CD8-positive, alpha-beta memory T cell (primary cell): ENCODE measurements at regions not wholly inside any gene's neighbourhood (a gene's known extent, or its start where the extent isn't known, plus 50 kb on each side); places are given as distances from the start of the nearest gene placed in this dataset.
"Not testable (repeated sequence)": the region's sequence is repeated elsewhere in the genome, so short reads cannot be mapped to it uniquely, and the experiment has no call there.

Experiments
- CTCF ChIA-PET: fragments of 350-600 bp; sonication (Branson Sonifier 250); formaldehyde crosslinking; loops from one replicate; lab custom pipeline; 2021; ENCODE audit warnings: antibody characterized with exemption; lab: Charles Lee
- POLR2A ChIA-PET: fragments of 350-600 bp; sonication (Branson Sonifier 250); formaldehyde crosslinking; loops from one replicate; lab custom pipeline; 2021; ENCODE audit warnings: antibody characterized with exemption; lab: Charles Lee
- DNase-seq, 5 donors: peaks; one replicate each; pipeline versions ENCODE4 v3.0.0 to v3.0.0-alpha.2; 2020 to 2022; ENCODE audit warnings: mixed read lengths in 1 of 5
- H3K27ac ChIP-seq: one replicate; pipeline ENCODE4 v1.7.0; 2013; ENCODE audit warnings: low read depth, mild to moderate bottlenecking, low read length, moderate library complexity
- H3K27me3 ChIP-seq: 2 replicates; pipeline ENCODE4 v1.7.0; 2013; ENCODE audit warnings: low read length, mild to moderate bottlenecking; ENCODE audit not compliant: insufficient read depth, poor library complexity, severe bottlenecking
- H3K36me3 ChIP-seq: 2 replicates; pipeline ENCODE4 v1.7.0; 2013; ENCODE audit warnings: mild to moderate bottlenecking, low read length, moderate library complexity; ENCODE audit not compliant: insufficient read depth
- H3K4me1 ChIP-seq: 2 replicates; pipeline ENCODE4 v1.7.0; 2013; ENCODE audit warnings: mild to moderate bottlenecking, low read length, moderate library complexity; ENCODE audit not compliant: insufficient read depth
- H3K4me3 ChIP-seq: 2 replicates; pipeline ENCODE4 v1.7.0; 2013; ENCODE audit warnings: mild to moderate bottlenecking, low read length
- H3K9me3 ChIP-seq: 2 replicates; pipeline ENCODE4 v1.7.0; 2013; ENCODE audit warnings: mild to moderate bottlenecking, low read length
- H3K27ac Mint-ChIP-seq, 8 donors: one replicate each; pipeline ENCODE4 v1.8.0; 2020 to 2021; ENCODE audit warnings: mixed read lengths in 8 of 8, mild to moderate bottlenecking in 6 of 8, inconsistent platforms in 3 of 8, moderate library complexity in 3 of 8
- H3K27me3 Mint-ChIP-seq, 2 donors: one replicate each; pipeline ENCODE4 v1.8.0; 2020 to 2021; ENCODE audit warnings: mixed read lengths in 2 of 2, mild to moderate bottlenecking in 1 of 2, moderate library complexity in 1 of 2
- H3K36me3 Mint-ChIP-seq, 3 donors: one replicate each; pipeline ENCODE4 v1.8.0; 2020 to 2021; ENCODE audit warnings: mixed read lengths in 3 of 3, inconsistent platforms in 1 of 3, mild to moderate bottlenecking in 1 of 3
- H3K4me1 Mint-ChIP-seq, 3 donors: one replicate each; pipeline ENCODE4 v1.8.0; 2020 to 2021; ENCODE audit warnings: mixed read lengths in 3 of 3, inconsistent platforms in 1 of 3, mild to moderate bottlenecking in 1 of 3
- H3K4me3 Mint-ChIP-seq, 7 donors: one replicate each; pipeline ENCODE4 v1.8.0; 2020 to 2021; ENCODE audit warnings: mixed read lengths in 7 of 7, mild to moderate bottlenecking in 6 of 7, moderate library complexity in 4 of 7, inconsistent platforms in 2 of 7
- H3K9me3 Mint-ChIP-seq, 5 donors: one replicate each; pipeline ENCODE4 v1.8.0; 2020 to 2022; ENCODE audit warnings: mixed read lengths in 5 of 5, mild to moderate bottlenecking in 3 of 5, moderate library complexity in 2 of 5, inconsistent platforms in 1 of 5

DNA sequence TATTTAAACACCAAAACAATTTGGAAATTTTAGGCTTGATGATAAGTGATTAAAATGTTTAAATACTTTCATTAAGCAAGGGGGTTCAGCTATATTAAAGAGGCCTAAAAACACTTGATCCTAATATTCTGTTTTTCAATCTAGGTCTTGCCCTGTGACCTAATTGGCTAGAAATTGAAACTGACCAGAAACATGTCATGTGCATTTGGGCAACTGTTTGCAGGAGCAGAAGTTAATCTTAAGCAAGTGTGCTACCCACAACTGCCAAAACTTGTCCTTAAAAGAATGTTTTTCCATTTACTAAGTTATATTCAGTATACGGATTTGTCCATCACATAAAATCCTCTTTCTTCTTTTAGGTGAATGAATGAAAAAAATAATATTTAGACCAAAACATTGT, 167.3 kb downstream of the PPP1R3A start:
- Histone ChIP-seq H3K4me3 (no peak overlapping the region), H3K9me3 (no peaks in the 10 kb centered on the region), H3K27me3 (no peaks in the 10 kb centered on the region), H3K4me1 (no peaks in the 10 kb centered on the region), H3K36me3 (no peaks in the 10 kb centered on the region), H3K27ac (no peak overlapping the region)
- POLR2A ChIA-PET = no interaction called here
- no peaks in the 10 kb centered on the region for H3K27me3 Mint-ChIP-seq
- H3K4me3 Mint-ChIP-seq = no peak overlapping the region
- no peak for DNase-seq
- H3K9me3 Mint-ChIP-seq = peaks cover 0 to 6% (median 6%) of the 10 kb centered on the region in 5 donors
- CTCF ChIA-PET = no interaction called here
- H3K27ac Mint-ChIP-seq = no peak overlapping the region
- no peaks in the 10 kb centered on the region for H3K4me1 Mint-ChIP-seq
- no peaks in the 10 kb centered on the region for H3K36me3 Mint-ChIP-seq

DNA sequence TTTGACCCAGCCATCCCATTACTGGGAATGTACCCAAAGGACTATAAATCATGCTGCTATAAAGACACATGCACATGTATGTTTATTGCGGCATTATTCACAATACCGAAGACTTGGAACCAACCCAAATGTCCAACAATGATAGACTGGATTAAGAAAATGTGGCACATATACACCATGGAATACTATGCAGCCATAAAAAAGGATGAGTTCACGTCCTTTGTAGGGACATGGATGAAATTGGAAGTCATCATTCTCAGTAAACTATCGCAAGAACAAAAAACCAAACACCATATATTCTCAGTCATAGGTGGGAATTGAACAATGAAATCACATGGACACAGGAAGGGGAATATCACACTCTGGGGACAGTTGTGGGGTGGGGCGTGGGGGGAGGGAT, 170.4 kb downstream of the PPP1R3A start:
- H3K27ac Mint-ChIP-seq, H3K27me3 Mint-ChIP-seq, H3K9me3 Mint-ChIP-seq, H3K27ac ChIP-seq, H3K9me3 ChIP-seq, H3K4me1 Mint-ChIP-seq, H3K36me3 Mint-ChIP-seq, DNase-seq, H3K4me3 Mint-ChIP-seq, H3K4me3 ChIP-seq, H3K36me3 ChIP-seq, H3K4me1 ChIP-seq, H3K27me3 ChIP-seq, CTCF ChIA-PET, POLR2A ChIA-PET: not testable (repeated sequence)

DNA sequence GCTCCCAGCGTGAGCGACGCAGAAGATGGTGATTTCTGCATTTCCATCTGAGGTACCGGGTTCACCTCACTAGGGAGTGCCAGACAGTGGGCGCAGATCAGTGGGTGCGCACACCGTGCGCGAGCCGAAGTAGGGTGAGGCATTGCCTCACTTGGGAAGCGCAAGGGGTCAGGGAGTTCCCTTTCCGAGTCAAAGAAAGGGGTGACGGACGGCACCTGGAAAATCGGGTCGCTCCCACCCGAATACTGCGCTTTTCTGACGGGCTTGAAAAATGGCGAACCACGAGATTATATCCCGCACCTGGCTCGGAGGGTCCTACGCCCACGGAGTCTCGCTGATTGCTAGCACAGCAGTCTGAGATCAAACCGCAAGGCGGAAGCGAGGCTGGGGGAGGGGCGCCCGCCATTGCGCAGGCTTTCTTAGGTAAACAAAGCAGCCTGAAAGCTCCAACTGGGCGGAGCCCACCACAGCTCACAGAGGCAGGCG, 175.8 kb downstream of the PPP1R3A start:
- H3K4me1 Mint-ChIP-seq, H3K36me3 Mint-ChIP-seq, H3K27me3 Mint-ChIP-seq, H3K4me1 ChIP-seq, POLR2A ChIA-PET, H3K9me3 ChIP-seq, H3K36me3 ChIP-seq, H3K27me3 ChIP-seq, H3K27ac Mint-ChIP-seq, CTCF ChIA-PET, H3K4me3 ChIP-seq, H3K4me3 Mint-ChIP-seq, DNase-seq, H3K27ac ChIP-seq: not testable (repeated sequence)
- H3K9me3 Mint-ChIP-seq = peaks cover 0 to 11% (median 0%) of the 10 kb centered on the region in 5 donors

DNA sequence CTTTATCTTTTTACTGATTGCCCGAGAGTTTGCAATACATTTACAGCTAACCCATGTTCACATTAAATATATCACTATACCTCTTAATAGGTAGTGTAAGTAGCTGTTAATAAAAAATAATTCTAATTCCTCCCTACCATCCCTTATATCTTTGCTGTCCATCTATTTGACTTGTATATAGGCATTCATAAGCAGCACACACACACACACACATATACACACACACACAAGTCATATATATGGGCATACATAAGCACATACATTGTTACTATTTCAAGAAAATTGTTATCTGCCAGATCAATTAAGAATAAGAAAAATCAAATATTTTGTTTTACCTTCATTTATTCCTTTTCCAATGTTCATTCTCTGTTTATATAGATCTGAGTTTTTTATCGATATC, 176.4 kb downstream of the PPP1R3A start:
- H3K9me3 Mint-ChIP-seq = peaks cover 0 to 11% (median 0%) of the 10 kb centered on the region in 5 donors
- no peaks in the 10 kb centered on the region for H3K4me1 ChIP-seq
- H3K27me3 Mint-ChIP-seq = no peaks in the 10 kb centered on the region
- H3K36me3 Mint-ChIP-seq = no peaks in the 10 kb centered on the region
- no peaks in the 10 kb centered on the region for H3K27me3 ChIP-seq
- H3K4me1 Mint-ChIP-seq = no peaks in the 10 kb centered on the region
- POLR2A ChIA-PET = no interaction called here
- no peaks in the 10 kb centered on the region for H3K9me3 ChIP-seq
- DNase-seq = no peak
- no peak overlapping the region for H3K27ac Mint-ChIP-seq
- H3K4me3 ChIP-seq = no peak overlapping the region
- CTCF ChIA-PET = no interaction called here
- no peak overlapping the region for H3K27ac ChIP-seq
- H3K4me3 Mint-ChIP-seq = no peak overlapping the region
- no peaks in the 10 kb centered on the region for H3K36me3 ChIP-seq

DNA sequence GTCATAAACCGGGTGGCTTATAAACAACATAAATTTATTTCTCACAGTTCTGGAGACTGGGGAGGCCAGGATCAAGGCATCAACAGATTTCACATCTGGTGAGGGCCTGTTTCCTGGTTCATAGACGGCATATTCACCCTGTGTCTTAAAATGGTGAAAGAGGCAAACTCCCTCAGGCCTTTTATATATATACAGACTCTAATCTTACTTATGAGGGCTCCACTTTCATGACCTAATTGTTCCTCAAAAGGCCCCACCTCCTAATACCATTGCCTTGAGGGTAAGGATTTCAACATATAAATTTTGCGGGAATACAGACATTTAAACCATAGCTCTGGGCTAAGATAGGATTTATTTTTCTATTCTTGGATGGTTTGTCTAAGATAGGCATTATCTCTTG, 187.2 kb downstream of the PPP1R3A start:
- Histone ChIP-seq H3K9me3 (no peaks in the 10 kb centered on the region), H3K4me1 (no peaks in the 10 kb centered on the region), H3K4me3 (no peak overlapping the region), H3K36me3 (no peaks in the 10 kb centered on the region), H3K27me3 (no peaks in the 10 kb centered on the region), H3K27ac (no peak overlapping the region)
- CTCF ChIA-PET = no interaction called here
- H3K36me3 Mint-ChIP-seq = no peaks in the 10 kb centered on the region
- H3K9me3 Mint-ChIP-seq = no peaks in the 10 kb centered on the region
- no peak overlapping the region for H3K27ac Mint-ChIP-seq
- no peak for DNase-seq
- H3K4me1 Mint-ChIP-seq = no peaks in the 10 kb centered on the region
- POLR2A ChIA-PET = no interaction called here
- H3K4me3 Mint-ChIP-seq = no peak overlapping the region
- H3K27me3 Mint-ChIP-seq = no peaks in the 10 kb centered on the region

DNA sequence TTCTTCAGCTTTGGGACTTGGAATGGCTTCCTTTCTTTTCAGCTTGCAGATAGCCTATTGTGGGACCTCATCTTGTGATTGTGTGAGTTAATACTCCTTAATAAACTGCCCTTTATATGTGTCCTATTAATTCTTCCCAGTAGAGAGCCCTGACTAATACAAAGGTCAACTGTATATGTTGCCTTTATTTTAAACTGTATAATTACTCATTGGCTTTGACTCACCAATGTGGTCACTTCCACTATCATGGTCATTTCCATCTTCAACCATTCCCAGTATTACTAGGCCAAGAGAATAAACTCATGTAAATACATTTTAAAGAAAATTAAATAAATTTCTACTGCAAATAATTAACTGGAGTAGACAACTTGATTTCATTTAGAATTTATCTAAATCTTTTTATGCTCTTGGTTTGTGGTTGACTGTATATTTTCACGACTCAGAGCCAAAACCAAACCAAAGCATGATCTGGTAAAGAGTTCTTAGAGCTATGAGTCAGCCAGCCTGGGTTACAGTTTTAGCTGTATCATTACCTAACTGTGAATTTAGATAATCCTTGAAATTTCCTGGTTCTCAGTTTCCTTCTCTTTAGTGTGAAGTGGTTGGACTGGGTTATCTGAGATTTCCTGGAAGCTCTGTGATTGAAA, 188.4 kb downstream of the PPP1R3A start:
- ChIA-PET CTCF (no interaction called here), POLR2A (no interaction called here)
- no peak overlapping the region for H3K27ac Mint-ChIP-seq
- H3K36me3 Mint-ChIP-seq = no peaks in the 10 kb centered on the region
- no peaks in the 10 kb centered on the region for H3K4me1 Mint-ChIP-seq
- no peaks in the 10 kb centered on the region for H3K36me3 ChIP-seq
- H3K9me3 Mint-ChIP-seq = no peaks in the 10 kb centered on the region
- no peaks in the 10 kb centered on the region for H3K4me1 ChIP-seq
- H3K27me3 Mint-ChIP-seq = no peaks in the 10 kb centered on the region
- H3K27ac ChIP-seq = no peak overlapping the region
- DNase-seq = no peak
- H3K4me3 ChIP-seq = no peak overlapping the region
- no peaks in the 10 kb centered on the region for H3K9me3 ChIP-seq
- H3K4me3 Mint-ChIP-seq = no peak overlapping the region
- H3K27me3 ChIP-seq = no peaks in the 10 kb centered on the region

DNA sequence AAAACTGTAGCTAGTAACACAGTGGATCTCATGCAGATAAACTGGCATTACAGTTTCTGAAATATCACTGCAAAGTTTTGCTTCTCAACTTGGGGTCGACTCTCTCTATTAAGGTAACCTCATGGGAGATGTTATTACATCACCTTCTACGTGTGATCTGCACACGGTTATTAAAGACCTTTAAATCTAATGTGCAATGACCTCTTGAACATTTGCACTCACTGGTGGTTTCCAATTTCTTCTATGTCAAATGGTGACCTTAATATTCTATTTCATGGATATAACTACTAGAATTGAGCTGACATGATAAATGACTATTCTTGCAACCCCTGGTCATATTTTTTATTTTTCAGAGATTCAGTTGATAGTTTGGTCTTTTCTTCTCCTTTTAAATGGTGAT, 191.3 kb downstream of the PPP1R3A start:
- no peaks in the 10 kb centered on the region for H3K27me3 ChIP-seq
- H3K4me1 Mint-ChIP-seq = no peaks in the 10 kb centered on the region
- no peak for DNase-seq

DNA sequence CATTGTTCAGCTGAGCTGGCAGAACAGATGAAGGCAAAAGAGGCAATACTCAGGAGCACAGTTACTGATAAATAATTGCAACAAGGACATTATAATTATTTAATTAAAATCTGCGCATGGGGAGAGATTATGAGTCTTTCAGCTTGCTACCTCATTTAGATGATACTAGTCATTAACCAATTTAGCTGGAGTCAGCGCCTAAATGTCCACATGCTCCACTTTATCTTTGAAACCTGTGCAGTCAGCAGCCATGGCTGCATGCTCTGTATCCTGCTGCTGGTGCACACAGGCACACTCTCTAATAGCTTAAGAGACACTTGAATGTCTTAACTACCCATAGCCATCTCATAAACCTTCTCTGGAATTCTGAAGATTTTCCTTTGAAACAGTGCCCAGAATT, 196.8 kb downstream of the PPP1R3A start:
- CTCF ChIA-PET = no interaction called here
- no peaks in the 10 kb centered on the region for H3K4me1 Mint-ChIP-seq

More for the DNA sequence above, 191.3 kb downstream of the PPP1R3A start:
- H3K27me3 Mint-ChIP-seq = peaks cover 0 to 2% of the 10 kb centered on the region in 2 donors
- ChIA-PET POLR2A (no interaction called here), CTCF (no interaction called here)
- Histone ChIP-seq H3K9me3 (no peaks in the 10 kb centered on the region), H3K4me1 (no peaks in the 10 kb centered on the region), H3K36me3 (no peaks in the 10 kb centered on the region), H3K27ac (no peak overlapping the region), H3K4me3 (no peak overlapping the region)
- H3K36me3 Mint-ChIP-seq = no peaks in the 10 kb centered on the region
- H3K27ac Mint-ChIP-seq = no peak overlapping the region
- no peak overlapping the region for H3K4me3 Mint-ChIP-seq
- H3K9me3 Mint-ChIP-seq = peaks cover 0 to 5% (median 0%) of the 10 kb centered on the region in 5 donors

More for the DNA sequence above, 196.8 kb downstream of the PPP1R3A start:
- H3K27ac ChIP-seq = no peak overlapping the region
- H3K4me1 ChIP-seq = no peaks in the 10 kb centered on the region
- Mint-ChIP-seq H3K27ac (no peak overlapping the region), H3K4me3 (no peak overlapping the region), H3K9me3 (peaks cover 0 to 5% (median 0%) of the 10 kb centered on the region in 5 donors), H3K36me3 (no peaks in the 10 kb centered on the region), H3K27me3 (peaks cover 0 to 2% of the 10 kb centered on the region in 2 donors)
- H3K36me3 ChIP-seq = no peaks in the 10 kb centered on the region
- POLR2A ChIA-PET = no interaction called here
- H3K9me3 ChIP-seq = no peaks in the 10 kb centered on the region
- H3K4me3 ChIP-seq = no peak overlapping the region
- no peaks in the 10 kb centered on the region for H3K27me3 ChIP-seq
- DNase-seq = no peak
